8988T (cell line): ENCODE measurements at regions not wholly inside any gene's neighbourhood (a gene's known extent, or its start where the extent isn't known, plus 50 kb on each side); places are given as distances from the start of the nearest gene placed in this dataset.
A peak's percentile ranks its signal among the peaks of the same experiment; 100 is the strongest.
"Not testable (repeated sequence)": the region's sequence is repeated elsewhere in the genome, so short reads cannot be mapped to it uniquely, and the experiment has no call there.

Source experiments
- DNase-seq: peaks from one replicate; pipeline ENCODE4 v3.0.0; 2011

DNA sequence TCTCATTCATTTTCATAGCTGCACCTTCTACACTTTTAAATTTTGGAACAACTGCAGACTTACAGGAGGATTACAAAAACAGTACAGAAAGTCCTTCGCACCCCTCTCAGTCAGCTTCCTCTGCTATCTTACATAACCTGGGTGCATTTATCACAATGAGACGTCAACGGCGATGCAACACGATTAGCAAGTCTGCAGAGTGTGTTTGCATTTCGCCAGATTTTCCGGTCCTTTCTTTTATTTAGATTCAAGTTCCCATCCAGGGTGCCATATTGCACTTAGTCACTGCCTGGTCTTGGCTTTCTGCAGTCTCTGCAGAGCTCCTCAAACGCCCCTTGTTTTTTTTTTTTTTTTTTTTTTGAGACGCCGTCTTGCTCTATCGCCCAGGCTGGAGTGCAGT, 85.9 kb downstream of the ASMT start:
- DNase-seq: no peak

DNA sequence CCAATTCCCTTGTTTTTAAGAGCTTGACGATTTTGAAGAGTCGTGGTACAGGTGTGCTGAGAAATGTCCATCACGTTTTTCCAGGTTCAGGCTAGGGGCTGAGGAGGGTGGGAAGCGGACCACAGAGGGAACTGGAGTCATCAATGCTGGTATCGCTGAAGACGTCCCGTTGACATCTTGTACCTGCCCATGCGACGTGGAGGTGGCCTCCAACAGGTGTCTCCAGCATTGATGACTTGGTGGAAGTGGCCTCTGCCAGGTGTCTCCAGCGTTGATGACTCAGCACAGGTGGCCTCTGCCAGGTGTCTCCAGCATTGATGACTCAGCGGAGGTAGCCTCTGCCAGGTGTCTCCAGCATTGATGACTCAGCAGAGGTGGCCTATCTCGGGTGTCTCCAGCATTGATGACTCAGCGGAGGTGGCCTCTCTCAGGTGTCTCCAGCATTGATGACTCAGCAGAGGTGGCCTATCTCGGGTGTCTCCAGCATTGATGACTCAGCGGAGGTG, 86.6 kb downstream of the ASMT start:
- not testable (repeated sequence) for DNase-seq

DNA sequence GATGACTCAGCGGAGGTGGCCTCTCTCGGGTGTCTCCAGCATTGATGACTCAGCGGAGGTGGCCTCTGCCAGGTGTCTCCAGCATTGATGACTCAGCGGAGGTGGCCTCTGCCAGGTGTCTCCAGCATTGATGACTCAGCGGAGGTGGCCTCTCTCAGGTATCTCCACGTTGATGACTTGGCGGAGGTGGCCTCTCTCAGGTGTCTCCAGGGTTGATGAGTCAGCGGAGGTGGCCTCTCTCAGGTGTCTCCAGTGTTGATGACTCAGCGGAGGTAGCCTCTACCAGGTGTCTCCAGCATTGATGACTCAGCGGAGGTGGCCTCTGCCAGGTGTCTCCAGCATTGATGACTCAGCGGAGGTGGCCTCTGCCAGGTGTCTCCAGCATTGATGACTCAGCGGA, 87.3 kb downstream of the ASMT start:
- not testable (repeated sequence) for DNase-seq

DNA sequence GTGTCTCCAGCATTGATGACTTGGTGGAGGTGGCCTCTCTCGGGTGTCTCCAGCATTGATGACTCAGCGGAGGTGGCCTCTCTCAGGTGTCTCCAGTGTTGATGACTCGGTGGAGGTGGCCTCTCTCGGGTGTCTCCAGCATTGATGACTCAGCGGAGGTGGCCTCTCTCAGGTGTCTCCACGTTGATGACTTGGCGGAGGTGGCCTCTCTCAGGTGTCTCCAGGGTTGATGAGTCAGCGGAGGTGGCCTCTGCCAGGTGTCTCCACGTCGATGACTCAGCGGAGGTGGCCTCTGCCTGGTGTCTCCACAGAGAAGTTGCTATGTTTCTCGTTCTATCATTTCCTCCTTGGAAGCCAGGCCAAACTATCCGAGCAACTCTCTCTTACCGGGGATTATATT, 87.7 kb downstream of the ASMT start:
- DNase-seq: not testable (repeated sequence)

DNA sequence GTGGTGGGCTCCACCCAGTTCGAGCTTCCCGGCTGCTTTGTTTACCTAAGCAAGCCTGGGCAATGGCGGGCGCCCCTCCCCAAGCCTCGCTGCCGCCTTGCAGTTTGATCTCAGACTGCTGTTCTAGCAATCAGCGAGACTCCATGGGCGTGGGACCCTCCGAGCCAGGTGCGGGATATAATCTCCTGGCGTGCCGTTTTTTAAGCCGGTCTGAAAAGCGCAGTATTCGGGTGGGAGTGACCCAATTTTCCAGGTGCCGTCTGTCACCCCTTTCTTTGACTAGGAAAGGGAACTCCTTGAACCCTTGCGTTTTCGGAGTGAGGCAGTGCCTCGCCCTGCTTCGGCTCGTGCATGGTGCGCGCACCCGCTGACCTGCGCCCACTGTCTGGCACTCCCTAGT, 94.4 kb downstream of the ASMT start:
- DNase-seq: not testable (repeated sequence)

DNA sequence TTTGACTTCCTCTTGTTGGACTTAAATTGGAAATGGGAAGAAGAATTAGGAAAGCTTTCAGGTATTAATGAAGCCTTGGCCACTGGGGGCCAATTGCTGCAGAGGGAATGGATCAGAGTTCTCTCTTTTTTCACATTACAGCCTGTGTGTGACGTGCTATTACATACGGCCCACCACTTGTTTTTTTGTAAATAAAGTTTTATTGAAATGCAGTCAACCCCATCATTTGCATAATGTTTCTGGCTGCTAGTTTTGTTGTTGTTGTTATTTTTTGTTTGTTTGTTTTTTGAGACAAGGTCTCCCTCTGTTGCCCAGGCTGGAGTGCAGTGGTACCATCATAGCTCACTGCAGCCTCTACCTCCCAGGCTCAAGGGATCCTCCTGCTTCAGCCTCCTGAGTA, 98.4 kb downstream of the ASMT start:
- no peak for DNase-seq

DNA sequence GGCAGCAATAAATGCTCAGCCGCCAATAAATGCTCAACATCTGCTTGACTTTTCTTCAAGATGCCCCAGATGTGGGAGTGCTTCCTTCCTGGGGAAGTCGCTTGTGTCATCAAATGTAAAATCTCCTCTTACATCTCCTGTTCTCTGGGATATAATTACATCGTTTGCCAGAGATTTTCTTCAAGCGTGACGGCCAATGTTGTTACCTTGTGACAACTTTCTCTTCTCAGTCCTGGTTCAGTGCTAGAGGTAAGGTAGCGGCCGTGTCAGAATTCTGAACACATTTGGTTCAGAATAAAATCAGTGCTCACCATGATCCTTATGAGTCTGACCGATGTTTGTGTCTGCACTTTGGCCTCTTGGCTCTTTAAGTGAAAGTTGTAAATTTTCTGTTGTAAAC, 102.5 kb downstream of the ASMT start:
- DNase-seq: no peak

DNA sequence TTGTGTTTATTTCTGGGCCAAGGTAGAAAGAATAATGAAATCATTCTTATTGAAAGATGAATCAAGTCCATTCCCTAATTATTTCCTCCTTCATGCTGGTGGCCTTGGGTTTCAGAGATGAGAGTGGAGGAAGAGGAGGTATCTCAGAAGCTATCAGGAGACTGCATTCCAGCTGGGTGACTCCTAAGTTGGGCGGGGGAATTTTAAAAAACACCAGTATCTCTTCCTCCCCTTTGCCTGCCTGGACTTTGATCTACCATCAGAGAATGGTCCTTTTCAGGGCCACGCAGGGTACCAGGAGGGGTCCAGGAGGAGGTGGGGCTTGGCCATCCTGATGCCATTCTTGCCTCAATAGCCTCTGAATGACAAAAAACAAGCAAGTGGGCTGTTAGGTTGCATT, 104.4 kb downstream of the ASMT start:
- DNase-seq: no peak

DNA sequence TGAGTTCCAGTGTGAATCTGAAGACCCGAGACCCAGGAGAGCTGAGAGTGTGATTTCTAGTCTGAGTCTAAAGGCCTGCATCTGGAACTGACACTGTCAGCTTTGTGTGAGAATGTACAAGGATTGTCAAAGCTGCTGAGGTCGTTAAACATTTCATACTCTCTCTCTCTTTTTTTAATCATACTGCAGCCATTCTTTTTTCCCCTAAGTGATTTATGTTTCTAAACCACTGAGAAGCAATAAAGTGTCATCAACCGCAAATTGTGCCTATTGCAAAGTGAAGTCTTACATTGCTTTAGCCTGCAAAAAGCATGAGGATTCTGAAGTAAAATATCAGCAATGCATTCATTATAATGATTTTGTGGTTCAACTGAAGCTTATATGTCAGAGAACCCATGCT, 106.0 kb downstream of the ASMT start:
- no peak for DNase-seq

DNA sequence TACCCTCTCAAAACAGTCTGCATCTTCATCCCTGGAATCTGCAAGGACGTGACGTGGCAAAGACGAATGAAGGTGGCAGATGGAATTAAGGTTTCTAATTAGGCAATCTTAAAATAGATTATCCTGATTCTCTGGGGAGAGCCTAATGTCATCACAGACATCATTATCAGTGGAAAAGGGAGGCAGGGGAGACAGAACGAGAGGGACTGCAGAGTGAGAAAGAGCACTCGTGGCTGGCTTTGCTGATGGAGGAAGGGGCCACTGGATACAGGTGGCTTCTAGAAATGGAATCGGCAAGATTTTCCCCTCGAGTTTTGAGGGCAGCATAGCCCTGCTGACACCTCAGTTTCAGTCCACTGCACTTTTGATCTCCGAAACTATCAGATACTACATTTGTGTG, 110.6 kb downstream of the ASMT start:
- DNase-seq: no peak

DNA sequence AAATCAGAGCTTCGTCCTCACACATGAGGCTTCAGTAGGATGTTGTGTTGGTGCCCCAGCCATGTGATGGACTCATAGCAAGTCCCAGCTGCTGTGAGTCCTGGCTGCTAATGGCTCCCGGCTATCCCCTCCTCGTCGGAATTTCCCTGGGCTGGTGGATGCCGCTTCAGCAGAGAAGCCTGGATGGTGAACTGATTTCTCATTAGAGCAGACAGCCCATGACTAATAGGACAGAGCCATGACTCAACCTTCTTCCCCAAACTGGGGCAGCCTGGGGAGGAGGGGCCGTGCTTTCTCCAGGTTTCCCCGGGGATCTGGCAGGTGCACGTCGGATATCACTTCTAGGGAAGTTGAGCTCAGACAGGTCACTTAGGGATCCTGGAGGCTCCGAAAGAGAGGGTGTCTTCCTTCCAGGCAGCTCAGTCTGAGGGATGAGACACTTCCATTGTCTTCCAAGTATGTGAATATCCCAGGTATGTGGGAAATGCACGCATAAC, 112.7 kb downstream of the ASMT start:
- DNase-seq: peak; percentile 63

DNA sequence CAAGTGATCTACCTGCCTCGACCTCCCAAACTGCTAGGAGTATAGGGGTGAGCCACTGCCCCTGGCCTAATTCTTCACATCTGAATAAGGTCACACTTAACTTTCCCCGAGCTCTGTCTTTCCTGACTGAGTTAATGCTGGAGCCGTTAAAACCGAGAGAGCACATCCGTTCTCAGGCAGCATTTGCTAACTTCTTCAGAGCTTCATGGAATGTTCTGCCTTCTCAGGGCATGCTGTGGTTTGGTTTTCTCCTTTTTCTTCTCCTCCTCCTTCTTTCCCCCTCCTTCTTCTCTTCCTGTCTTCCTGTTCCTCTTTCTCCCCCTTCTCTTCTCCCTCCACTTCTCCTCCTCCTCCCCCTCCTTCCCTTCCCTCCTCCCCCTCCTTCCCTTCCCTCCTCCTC, 119.9 kb downstream of the ASMT start:
- no peak for DNase-seq

DNA sequence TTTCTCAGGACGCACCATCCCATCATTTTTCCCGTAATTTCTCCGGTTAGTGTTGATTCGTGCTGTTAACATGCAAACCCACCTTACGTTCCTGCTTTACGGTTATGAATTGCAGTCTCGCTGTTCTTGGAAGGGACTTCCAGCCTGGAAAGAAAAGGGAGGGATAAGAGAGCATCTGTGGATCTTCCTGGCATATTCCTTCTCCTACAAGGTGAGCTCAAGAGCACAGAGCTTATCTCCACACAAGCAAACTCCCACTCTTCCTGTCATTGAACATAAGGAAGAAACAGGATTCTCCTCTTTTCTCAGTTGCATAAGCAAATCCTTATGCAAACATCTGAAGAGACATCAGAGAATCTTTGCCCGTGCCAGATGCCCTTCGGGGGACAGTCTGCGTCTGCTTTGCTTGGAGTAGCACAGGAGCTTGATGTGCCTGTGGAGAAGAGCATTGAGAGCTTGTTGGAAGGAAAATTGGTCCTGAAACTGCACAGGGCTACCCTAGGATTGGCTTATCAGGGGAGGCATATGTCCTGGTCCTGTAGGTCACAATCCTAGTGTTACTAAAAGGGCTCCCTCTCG, 127.0 kb downstream of the ASMT start:
- no peak for DNase-seq

DNA sequence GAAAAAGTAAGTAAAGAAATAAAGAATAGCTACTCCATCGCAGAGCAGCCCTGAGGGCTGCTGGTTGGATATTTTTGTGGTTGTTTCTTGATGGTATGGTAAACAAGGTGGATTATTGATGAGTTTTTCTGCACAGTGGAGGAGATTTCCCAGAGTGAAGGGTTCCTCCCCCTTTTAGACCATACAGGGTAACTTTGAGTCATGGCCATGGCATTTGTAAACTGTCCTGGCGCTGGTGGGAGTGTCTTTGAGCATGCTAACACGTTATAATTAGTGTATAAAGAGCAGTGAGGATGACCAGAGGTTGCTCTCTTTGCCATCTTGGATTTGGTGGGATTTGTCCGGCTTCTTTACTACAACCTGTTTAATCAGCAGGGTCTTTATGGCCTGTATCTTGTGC, 128.2 kb downstream of the ASMT start:
- DNase-seq: no peak

DNA sequence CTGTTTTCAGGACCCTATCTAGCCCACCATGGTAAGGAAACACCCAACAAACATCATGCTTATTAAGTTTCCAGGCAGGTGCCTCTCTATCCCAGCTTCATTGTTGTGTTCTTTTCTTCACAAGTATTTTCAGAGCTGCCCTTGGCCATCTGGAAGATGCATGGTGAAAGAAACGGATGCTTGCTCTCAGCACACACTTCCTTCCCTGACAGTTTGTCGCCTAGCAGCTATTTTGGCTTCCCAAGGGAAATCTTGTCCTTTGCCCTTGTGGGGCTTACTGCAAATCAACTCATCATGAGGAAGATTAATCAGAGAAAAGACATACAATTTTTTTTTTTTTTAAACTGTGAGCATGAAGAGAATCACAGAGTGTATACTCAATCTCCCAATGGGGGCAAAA, 128.8 kb downstream of the ASMT start:
- DNase-seq: no peak

DNA sequence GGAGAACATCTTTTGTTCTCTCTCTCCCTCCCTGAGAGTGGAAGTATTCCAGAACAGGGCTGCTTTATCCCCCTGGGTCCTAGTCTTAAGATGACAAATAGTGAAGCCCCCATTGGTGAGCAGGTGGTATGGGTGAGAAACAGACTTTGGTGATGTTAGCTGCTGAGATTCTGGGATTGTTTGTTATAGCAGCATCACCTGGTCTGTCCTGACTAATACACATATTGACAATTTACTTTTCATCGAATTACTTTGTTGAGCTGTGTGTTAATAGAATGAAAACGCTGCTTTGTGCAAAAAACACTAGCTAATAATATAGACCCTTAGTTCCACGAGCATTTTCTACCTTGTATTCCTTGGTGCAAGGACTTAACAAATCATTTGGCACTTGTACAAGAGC, 133.5 kb downstream of the ASMT start:
- no peak for DNase-seq

DNA sequence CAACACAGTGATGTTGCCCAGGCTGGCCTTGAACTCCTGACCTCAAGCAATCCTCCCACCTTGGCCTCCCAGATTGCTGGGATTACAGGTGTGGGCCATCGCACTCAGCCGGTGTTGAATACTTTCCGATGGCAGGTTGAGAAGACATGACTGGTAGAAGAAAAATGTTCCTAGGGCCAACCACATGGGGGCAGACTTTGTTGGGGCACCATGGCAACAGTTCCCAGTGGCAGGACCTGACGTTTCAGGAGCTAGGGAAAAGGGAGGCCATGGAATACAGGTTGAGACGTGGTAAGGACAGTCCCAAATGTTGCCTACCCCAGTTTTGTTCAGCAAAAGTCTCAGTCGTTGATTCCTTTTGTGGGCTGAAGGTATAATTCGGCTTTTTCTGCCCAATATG, 134.6 kb downstream of the ASMT start:
- DNase-seq: no peak

DNA sequence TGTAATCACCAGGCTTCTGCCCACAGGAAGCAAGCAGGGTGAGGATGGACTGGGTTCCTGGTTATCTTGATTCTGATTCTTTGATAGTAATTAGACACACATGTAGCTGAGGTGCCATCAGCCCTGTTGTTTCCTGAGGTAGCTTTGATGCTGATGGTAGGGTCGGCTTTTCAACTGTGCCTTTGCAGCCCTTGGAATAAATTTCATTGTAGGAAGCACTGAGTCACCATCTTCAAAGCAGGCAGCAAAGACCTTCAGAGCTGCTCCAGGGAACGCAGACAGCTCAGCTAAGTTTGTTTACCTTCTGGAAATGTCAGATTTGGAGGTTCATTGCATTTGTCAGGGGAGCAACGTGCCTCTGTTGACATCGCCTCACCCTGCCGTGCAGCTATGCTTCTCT, 135.4 kb downstream of the ASMT start:
- no peak for DNase-seq

DNA sequence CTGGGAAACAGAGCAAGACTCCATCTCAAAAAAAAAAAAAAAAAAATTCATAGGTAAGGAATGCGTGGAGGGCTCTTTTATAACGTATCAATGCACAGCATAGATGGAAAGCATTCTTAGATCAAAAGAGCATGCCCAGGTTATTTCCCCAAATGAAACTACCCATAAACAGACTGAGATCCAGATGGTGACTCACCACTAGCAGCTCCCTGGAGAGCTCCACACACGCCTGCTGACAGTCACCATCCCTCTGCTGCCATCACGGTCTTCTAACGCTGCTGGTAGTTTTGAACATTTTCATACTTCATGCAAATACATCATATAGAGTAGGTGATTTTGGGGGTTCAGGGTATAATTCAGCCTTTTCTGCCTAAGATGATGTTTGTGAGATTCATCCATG, 136.9 kb downstream of the ASMT start:
- no peak for DNase-seq

DNA sequence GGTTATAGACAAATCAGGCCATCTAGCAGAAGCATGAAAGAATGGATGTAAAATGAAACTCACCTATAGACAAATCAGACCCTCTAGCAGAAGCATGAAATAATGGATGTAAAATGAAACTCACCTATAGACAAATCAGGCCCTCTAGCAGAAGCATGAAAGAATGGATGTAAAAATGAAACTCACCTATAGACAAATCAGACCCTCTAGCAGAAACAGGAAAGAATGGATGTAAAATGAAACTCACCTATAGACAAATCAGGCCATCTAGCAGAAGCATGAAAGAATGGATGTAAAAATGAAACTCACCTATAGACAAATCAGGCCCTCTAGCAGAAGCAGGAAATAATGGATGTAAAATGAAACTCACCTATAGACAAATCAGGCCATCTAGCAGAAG, 137.9 kb downstream of the ASMT start:
- DNase-seq: not testable (repeated sequence)

DNA sequence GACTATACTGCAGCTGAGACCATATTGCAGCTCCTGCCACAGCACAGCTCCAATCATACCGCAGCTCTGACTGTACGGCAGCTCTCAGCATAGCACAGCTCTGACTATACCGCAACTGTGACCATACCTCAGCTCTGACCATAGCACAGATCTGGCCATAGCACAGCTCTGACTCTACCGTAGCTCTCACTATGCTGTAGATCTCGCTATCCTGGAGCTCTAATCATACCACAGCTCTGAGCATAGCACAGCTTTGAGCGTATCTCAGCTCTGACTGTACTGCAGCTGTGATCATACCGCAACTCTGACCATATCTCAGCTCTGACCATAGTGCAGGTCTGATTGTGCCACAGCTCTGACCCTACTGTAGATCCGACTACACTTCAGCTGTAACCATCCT, 139.2 kb downstream of the ASMT start:
- peak; percentile 52 for DNase-seq

DNA sequence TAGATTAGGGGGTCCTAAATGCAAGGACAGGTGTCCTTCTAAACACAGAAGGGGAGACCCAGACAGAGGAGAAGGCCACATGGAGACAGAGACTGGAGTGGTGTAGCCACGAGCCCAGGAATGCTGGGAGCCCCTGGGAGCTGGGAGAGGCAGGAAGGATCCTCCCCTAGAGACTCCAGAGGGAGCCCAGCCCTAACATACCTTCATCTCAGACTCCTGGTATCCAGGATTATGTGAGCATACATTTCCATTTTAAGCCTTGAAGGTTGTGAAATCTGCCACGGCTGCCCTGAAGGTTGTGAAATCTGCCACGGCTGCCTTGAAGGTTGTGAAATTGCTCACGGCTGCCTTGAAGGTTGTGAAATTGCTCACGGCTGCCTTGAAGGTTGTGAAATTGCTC, 148.4 kb downstream of the ASMT start:
- no peak for DNase-seq

DNA sequence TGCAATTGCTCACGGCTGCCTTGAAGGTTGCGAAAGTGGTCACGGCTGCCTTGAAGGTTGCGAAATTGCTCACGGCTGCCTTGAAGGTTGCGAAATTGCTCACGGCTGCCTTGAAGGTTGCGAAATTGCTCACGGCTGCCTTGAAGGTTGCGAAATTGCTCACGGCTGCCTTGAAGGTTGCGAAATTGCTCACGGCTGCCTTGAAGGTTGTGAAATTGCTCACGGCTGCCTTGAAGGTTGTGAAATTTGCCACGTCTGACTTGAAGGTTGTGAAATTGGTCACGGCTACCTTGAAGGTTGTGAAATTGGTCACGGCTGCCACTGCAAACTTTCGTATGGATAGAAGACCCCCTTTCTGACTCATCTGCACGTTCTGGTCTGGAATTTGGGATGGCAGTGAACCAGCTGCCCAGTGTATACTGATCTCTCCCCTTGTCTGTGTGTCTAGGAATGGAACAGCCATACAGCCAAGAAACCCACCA, 150.1 kb downstream of the ASMT start:
- DNase-seq: not testable (repeated sequence)

DNA sequence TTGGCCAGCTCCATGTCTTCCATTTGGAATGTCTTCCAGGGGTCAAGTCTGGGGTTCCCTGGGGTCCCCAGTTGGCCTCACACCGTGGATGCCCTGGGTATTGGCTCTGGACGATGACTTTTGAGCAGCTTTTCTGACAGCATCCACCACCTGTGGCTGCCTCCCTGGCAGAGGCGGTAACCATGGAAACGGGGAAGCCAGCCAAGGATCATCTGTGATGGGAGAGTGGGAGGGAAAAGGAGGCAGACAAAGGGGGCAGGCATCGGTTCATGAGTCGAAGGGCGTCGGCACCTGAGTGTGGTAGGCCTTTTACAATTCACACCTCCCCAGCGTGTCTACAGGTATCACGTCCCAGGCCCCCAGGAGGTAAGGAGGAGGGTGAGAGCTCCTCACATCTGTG, 152.2 kb downstream of the ASMT start:
- no peak for DNase-seq

DNA sequence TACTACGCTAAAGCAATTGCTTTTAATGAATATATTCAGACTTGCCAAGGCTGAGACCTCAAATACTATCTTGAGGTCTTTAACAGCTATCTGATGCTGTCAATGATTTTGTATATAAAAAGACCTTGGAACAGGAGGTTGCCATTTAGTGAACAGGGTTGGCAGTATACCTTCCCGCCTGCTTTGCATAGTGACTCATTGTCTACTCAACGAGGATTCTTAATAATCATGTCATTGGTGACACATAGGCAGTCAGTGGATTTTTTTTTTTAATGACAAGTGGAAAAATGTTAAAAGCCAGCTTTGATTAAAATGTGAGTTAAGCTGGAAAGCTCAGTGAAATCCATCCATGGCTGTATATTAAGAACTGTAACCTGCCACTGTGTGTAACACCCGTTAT, 164.0 kb downstream of the ASMT start:
- DNase-seq: no peak
